Gastrocnemius medialis (tissue), 4 donors: ENCODE measurements at regions not wholly inside any gene's neighbourhood (a gene's known extent, or its start where the extent isn't known, plus 50 kb on each side); places are given as distances from the start of the nearest gene placed in this dataset.

Experiments used
- CTCF ChIP-seq, 5 experiments: fragments of 450-650 bp in 3 of 5; fragments of 200-600 bp in 2 of 5; sonication (generic) in 2 of 5; IDR thresholded peaks in 4 of 5; conservative IDR thresholded peaks in 1 of 5; 1 replicate in 4 of 5; 2 replicates in 1 of 5; pipeline ENCODE4 v1.5.1; 2016 to 2019; ENCODE audit warnings: antibody characterized with exemption in 5 of 5, mild to moderate bottlenecking in 3 of 5, moderate library complexity in 3 of 5
- POLR2A ChIP-seq, 2 donors: fragments of 450-650 bp; IDR thresholded peaks; one replicate each; pipeline ENCODE4 v1.6.1; 2017; ENCODE audit warnings: antibody characterized with exemption in 2 of 2, mild to moderate bottlenecking in 2 of 2, moderate library complexity in 2 of 2

GRCh38 chr10:57053530-57053929, 692.5 kb upstream of the ZWINT start:
- TF ChIP-seq POLR2A (IDR thresholded peaks at IDR 0.05), result no peak
- TF ChIP-seq CTCF (IDR thresholded peaks at IDR 0.05 in 4 of 5, conservative IDR thresholded peaks at IDR 0.05 in 1 of 5), result no peak
